Nephron progenitor cell (in vitro differentiated cells): ENCODE measurements at regions not wholly inside any gene's neighbourhood (a gene's known extent, or its start where the extent isn't known, plus 50 kb on each side); places are given as distances from the start of the nearest gene placed in this dataset.

Experiments used
- DNase-seq: peaks from one replicate; pipeline ENCODE4 v3.0.0; 2021
- H3K27ac Mint-ChIP-seq: 2 replicates; pipeline ENCODE4 v1.8.0; 2021; ENCODE audit warnings: mild to moderate bottlenecking, moderate library complexity, mixed read lengths
- H3K27me3 Mint-ChIP-seq: 2 replicates; pipeline ENCODE4 v1.8.0; 2021; ENCODE audit warnings: mild to moderate bottlenecking, low read depth, mixed read lengths; ENCODE audit not compliant: poor library complexity
- H3K36me3 Mint-ChIP-seq: 2 replicates; pipeline ENCODE4 v1.8.0; 2021; ENCODE audit warnings: low read depth, mixed read lengths
- H3K4me1 Mint-ChIP-seq: 2 replicates; pipeline ENCODE4 v1.8.0; 2021; ENCODE audit warnings: mixed read lengths
- H3K4me3 Mint-ChIP-seq: 2 replicates; pipeline ENCODE4 v1.8.0; 2021; ENCODE audit warnings: mild to moderate bottlenecking, moderate library complexity, mixed read lengths
- H3K9me3 Mint-ChIP-seq: 2 replicates; pipeline ENCODE4 v1.8.0; 2021; ENCODE audit warnings: mild to moderate bottlenecking, moderate library complexity, mixed read lengths
- TF ChIP-seq, protein P1 (sequence below): fragments of 200-600 bp; sonication (generic); IDR thresholded peaks from 2 replicates; pipeline ENCODE4 v1.5.0; 2021; ENCODE audit warnings: antibody characterized with exemption

DNA sequence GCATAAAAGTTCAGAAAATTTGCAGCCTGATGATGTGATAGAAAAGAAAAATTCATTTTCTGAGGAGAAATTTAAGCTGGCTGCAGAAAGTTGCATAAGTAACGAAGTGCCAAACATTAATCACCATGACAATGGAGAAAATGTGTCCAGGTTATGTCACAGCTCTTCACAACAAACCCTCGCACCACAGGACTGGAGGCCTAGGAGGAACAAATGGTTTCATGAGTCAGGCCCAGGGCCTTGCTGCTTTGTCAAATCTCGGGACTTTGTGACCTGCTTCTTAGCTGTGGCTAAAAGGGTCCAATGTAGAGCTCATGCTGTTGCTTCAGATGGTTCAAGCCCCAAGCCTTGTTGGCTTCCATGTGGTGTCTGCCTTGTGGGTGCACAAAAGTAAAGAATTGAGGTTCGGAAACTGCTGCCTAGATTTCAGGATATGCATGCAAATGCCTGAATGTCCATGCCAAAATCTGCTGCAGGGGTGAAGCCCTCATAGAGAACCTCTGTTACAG is 527.4 kb downstream of the SH3BGRL start:
- no peaks in the 10 kb centered on the region for H3K4me1 Mint-ChIP-seq
- peaks cover 93% of the 10 kb centered on the region for H3K9me3 Mint-ChIP-seq
- H3K4me3 Mint-ChIP-seq: no peak overlapping the region
- no peaks in the 10 kb centered on the region for H3K36me3 Mint-ChIP-seq
- H3K27me3 Mint-ChIP-seq: no peaks in the 10 kb centered on the region
- DNase-seq: no peak
- H3K27ac Mint-ChIP-seq: no peak overlapping the region
- TF ChIP-seq, protein P1, sequence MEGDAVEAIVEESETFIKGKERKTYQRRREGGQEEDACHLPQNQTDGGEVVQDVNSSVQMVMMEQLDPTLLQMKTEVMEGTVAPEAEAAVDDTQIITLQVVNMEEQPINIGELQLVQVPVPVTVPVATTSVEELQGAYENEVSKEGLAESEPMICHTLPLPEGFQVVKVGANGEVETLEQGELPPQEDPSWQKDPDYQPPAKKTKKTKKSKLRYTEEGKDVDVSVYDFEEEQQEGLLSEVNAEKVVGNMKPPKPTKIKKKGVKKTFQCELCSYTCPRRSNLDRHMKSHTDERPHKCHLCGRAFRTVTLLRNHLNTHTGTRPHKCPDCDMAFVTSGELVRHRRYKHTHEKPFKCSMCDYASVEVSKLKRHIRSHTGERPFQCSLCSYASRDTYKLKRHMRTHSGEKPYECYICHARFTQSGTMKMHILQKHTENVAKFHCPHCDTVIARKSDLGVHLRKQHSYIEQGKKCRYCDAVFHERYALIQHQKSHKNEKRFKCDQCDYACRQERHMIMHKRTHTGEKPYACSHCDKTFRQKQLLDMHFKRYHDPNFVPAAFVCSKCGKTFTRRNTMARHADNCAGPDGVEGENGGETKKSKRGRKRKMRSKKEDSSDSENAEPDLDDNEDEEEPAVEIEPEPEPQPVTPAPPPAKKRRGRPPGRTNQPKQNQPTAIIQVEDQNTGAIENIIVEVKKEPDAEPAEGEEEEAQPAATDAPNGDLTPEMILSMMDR: no peak

DNA sequence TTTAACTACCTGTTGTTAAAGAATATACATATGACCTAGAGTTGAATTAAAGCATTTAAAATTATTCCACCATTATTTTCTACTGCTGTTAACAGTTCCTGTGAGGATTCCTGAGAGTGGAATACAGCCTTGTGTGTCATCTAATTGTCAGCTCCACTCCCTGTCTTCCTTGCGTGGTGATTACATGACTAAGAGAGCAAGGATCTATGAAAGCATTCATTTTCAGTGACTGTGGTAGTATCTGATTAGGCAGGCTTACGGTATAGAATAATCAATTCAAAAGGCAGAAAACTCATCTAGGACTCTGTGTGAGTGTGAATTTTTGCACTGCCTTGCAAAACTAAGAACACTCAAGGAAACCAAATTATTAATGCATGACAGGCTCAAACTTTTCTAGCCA is 577.8 kb downstream of the SH3BGRL start:
- Mint-ChIP-seq H3K9me3 (peaks cover 46% of the 10 kb centered on the region), H3K4me1 (no peaks in the 10 kb centered on the region), H3K4me3 (no peak overlapping the region), H3K36me3 (no peaks in the 10 kb centered on the region), H3K27ac (no peak overlapping the region), H3K27me3 (no peaks in the 10 kb centered on the region)
- TF ChIP-seq, protein P1: no peak
- DNase-seq: no peak

DNA sequence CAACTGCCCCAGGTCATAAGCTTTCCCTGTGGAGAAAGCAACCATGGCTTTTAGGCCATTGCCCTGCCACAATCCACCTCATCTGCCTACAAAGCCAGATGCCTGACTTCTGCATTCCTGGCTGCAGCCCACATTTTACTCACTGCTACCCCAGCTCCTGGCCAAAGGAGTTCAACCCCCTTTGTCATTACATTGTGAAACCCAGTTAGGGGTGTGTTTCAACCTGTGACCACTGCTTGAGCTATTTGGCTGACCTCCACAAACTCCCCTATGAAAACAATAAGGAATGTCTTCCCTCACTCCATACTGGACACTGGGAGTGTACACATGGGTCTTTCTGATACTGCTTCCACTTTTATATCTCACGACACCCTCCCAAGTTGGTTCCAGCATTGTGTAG is 589.2 kb downstream of the SH3BGRL start:
- Mint-ChIP-seq H3K36me3 (no peaks in the 10 kb centered on the region), H3K4me3 (no peak overlapping the region), H3K27ac (peak overlapping the region; percentile 72), H3K9me3 (peaks cover 81% of the 10 kb centered on the region), H3K4me1 (no peaks in the 10 kb centered on the region), H3K27me3 (no peaks in the 10 kb centered on the region)
- TF ChIP-seq, protein P1: no peak
- DNase-seq: no peak
